HCT116 (cell line): ENCODE measurements at regions not wholly inside any gene's neighbourhood (a gene's known extent, or its start where the extent isn't known, plus 50 kb on each side); places are given as distances from the start of the nearest gene placed in this dataset.

ENCODE experiments used
- ATAC-seq: fragments of 200-7000 bp; cut with Tn5 transposase; 2 replicates; pipeline ENCODE4 v1.9.1; 2020; ENCODE audit warnings: mild to moderate bottlenecking, moderate library complexity
- BruUV-seq: library from RNA; stranded (reverse); fragments of 400-500 nt; replicated peaks from 2 replicates; lab custom pipeline; 2021; lab: Mats Ljungman, UMichigan
- CTCF ChIA-PET: fragments of 300-600 bp; sonication (Branson Sonifier 250); formaldehyde crosslinking; loops from one replicate; lab custom pipeline; 2021; ENCODE audit warnings: antibody characterized with exemption; lab: Charles Lee
- POLR2A ChIA-PET: fragments of 300-600, 350-600 bp; sonication (Branson Sonifier 250); formaldehyde crosslinking; loops from one replicate; lab custom pipeline; 2021; ENCODE audit warnings: antibody characterized with exemption; lab: Charles Lee
- RAD21 ChIA-PET, 2 experiments: fragments of 300-600 bp; sonication (Branson Sonifier 250); formaldehyde crosslinking; loops; one replicate each; lab custom pipeline; 2023; ENCODE audit warnings: low total read pairs in 2 of 2; ENCODE audit not compliant: uncharacterized antibody in 2 of 2, unreplicated experiment in 2 of 2, low non-redundant PET in 1 of 2; lab: Charles Lee
- DNase-seq: peaks from one replicate; pipeline ENCODE4 v3.0.0-alpha.2; 2010; ENCODE audit warnings: low read depth, low spot score
- H2AFZ ChIP-seq: fragments of 200-600 bp; shearing (Covaris generic), sonication (generic); 2 replicates; pipeline ENCODE4 v1.6.1; 2017; ENCODE audit warnings: low read depth, mixed run types, mixed read lengths, antibody characterized with exemption, low read length; ENCODE audit not compliant: poor library complexity, severe bottlenecking
- H3K27ac ChIP-seq: 2 replicates; pipeline ENCODE4 v1.5.1; 2012; ENCODE audit warnings: low read depth, low read length
- H3K27me3 ChIP-seq: fragments of 200-600 bp; sonication (generic); 2 replicates; pipeline ENCODE4 v1.6.1; 2016; ENCODE audit warnings: mixed run types, low read length, mixed read lengths; ENCODE audit not compliant: insufficient read depth
- H3K36me3 ChIP-seq, 2 experiments: fragments of 200-500 bp in 1 of 2; fragments of 200-600 bp in 1 of 2; sonication (Bioruptor generic) in 1 of 2; sonication (generic) in 1 of 2; 2 replicates each; pipeline versions ENCODE4 v1.5.1 to v1.6.1; 2014 to 2016; ENCODE audit warnings: low read length in 2 of 2, inconsistent platforms in 1 of 2, mixed read lengths in 1 of 2, mixed run types in 1 of 2; ENCODE audit not compliant: insufficient read depth in 2 of 2, control insufficient read depth in 1 of 2
- H3K4me1 ChIP-seq, 2 experiments: fragments of 200-600 bp in 1 of 2; sonication (generic) in 1 of 2; 2 replicates each; pipeline versions ENCODE4 v1.5.1 to v1.6.1; 2012 to 2017; ENCODE audit warnings: low read length in 2 of 2, inconsistent platforms in 1 of 2, mild to moderate bottlenecking in 1 of 2, mixed read lengths in 1 of 2, mixed run types in 1 of 2, moderate library complexity in 1 of 2; ENCODE audit not compliant: insufficient read depth in 2 of 2, control insufficient read depth in 1 of 2
- H3K4me2 ChIP-seq: fragments of 200-600 bp; sonication (generic); 2 replicates; pipeline ENCODE4 v1.6.1; 2017; ENCODE audit warnings: mixed run types, low read length, mixed read lengths
- H3K4me3 ChIP-seq, 2 experiments: fragments of 200-600 bp in 1 of 2; sonication (generic) in 1 of 2; replicated peaks in 1 of 2; 2 replicates each; pipeline ENCODE4 v1.5.1; 2011 to 2016; ENCODE audit warnings: low read length in 2 of 2, control low read depth in 1 of 2, low read depth in 1 of 2, mild to moderate bottlenecking in 1 of 2, mixed read lengths in 1 of 2, mixed run types in 1 of 2
- H3K79me2 ChIP-seq: fragments of 200-600 bp; sonication (generic); 2 replicates; pipeline ENCODE4 v1.6.1; 2017; ENCODE audit warnings: mild to moderate bottlenecking, mixed run types, low read length, moderate library complexity, mixed read lengths; ENCODE audit not compliant: insufficient read depth
- H3K9ac ChIP-seq: fragments of 200-600 bp; sonication (generic); 2 replicates; pipeline ENCODE4 v1.6.1; 2016; ENCODE audit warnings: low read length, mixed read lengths
- H3K9me2 ChIP-seq: fragments of 200-600 bp; sonication (generic), shearing (Covaris generic); 2 replicates; pipeline ENCODE4 v1.6.1; 2017; ENCODE audit warnings: mixed run types, mild to moderate bottlenecking, moderate library complexity; ENCODE audit not compliant: insufficient read depth
- H3K9me3 ChIP-seq, 2 experiments: fragments of 200-500 bp in 1 of 2; fragments of 200-600 bp in 1 of 2; sonication (Bioruptor generic) in 1 of 2; sonication (generic) in 1 of 2; 2 replicates each; pipeline ENCODE4 v1.6.1; 2014 to 2017; ENCODE audit warnings: low read length in 2 of 2, mixed read lengths in 2 of 2, inconsistent platforms in 1 of 2, low read depth in 1 of 2, mild to moderate bottlenecking in 1 of 2, mixed run types in 1 of 2, moderate library complexity in 1 of 2; ENCODE audit not compliant: control insufficient read depth in 1 of 2, insufficient read depth in 1 of 2
- H4K20me1 ChIP-seq: fragments of 200-600 bp; sonication (generic), shearing (Covaris generic); 2 replicates; pipeline ENCODE4 v1.6.1; 2017; ENCODE audit warnings: mixed run types, mild to moderate bottlenecking, moderate library complexity; ENCODE audit not compliant: insufficient read depth
- CTCF ChIP-seq, 3 experiments: fragments of 200-600 bp in 1 of 3; sonication (generic) in 1 of 3; IDR thresholded peaks in 2 of 3; conservative IDR thresholded peaks in 1 of 3; 2 replicates each; pipeline ENCODE4 v1.5.1; 2012 to 2017; ENCODE audit warnings: low read depth in 2 of 3, low read length in 2 of 3, antibody characterized with exemption in 1 of 3, borderline replicate concordance in 1 of 3, control low read depth in 1 of 3, mild to moderate bottlenecking in 1 of 3, mixed read lengths in 1 of 3, mixed run types in 1 of 3, moderate library complexity in 1 of 3; ENCODE audit not compliant: insufficient read depth in 1 of 3
- EZH2phosphoT487 ChIP-seq: fragments of 200-600 bp; IDR thresholded peaks from 2 replicates; pipeline ENCODE4 v1.6.1; 2018; ENCODE audit warnings: antibody characterized with exemption, borderline replicate concordance
- FOSL1 ChIP-seq: IDR thresholded peaks from 2 replicates; pipeline ENCODE4 v1.6.1; 2012; ENCODE audit warnings: low read depth
- MAX ChIP-seq: IDR thresholded peaks from 2 replicates; pipeline ENCODE4 v1.6.1; 2012
- POLR2A ChIP-seq: IDR thresholded peaks from 2 replicates; pipeline ENCODE4 v1.7.0; 2011; ENCODE audit warnings: borderline replicate concordance; ENCODE audit not compliant: insufficient read depth, insufficient read length; ENCODE audit errors: extremely low read depth
- POLR2AphosphoS5 ChIP-seq: IDR thresholded peaks from 2 replicates; pipeline ENCODE4 v1.6.1; 2011; ENCODE audit warnings: mild to moderate bottlenecking, low read depth, low read length, moderate library complexity
- REST ChIP-seq: IDR thresholded peaks from 2 replicates; pipeline ENCODE4 v1.6.1; 2012; ENCODE audit warnings: low read depth
- SIN3A ChIP-seq: IDR thresholded peaks from 2 replicates; pipeline ENCODE4 v1.6.1; 2012; ENCODE audit warnings: low read depth
- SP1 ChIP-seq: IDR thresholded peaks from 2 replicates; pipeline ENCODE4 v1.6.1; 2012; ENCODE audit warnings: low read depth
- SRF ChIP-seq: IDR thresholded peaks from 2 replicates; pipeline ENCODE4 v1.6.1; 2012; ENCODE audit warnings: low read depth
- TCF7L2 ChIP-seq: IDR thresholded peaks from 2 replicates; pipeline ENCODE4 v1.7.0; 2011; ENCODE audit warnings: borderline replicate concordance, inconsistent platforms; ENCODE audit not compliant: insufficient read depth, insufficient read length; ENCODE audit errors: extremely low read depth
- ZFX ChIP-seq: fragments of 450-650 bp; IDR thresholded peaks from 2 replicates; pipeline ENCODE4 v1.6.1; 2017
- ZNF274 ChIP-seq: fragments of 200-500 bp; sonication (Bioruptor generic); IDR thresholded peaks from 2 replicates; pipeline ENCODE4 v1.6.1; 2014; ENCODE audit warnings: mild to moderate bottlenecking, low read depth, low read length, inconsistent platforms
- intact Hi-C: fragments of 100-400 bp; cut with micrococcal nuclease; formaldehyde crosslinking; loops from 2 replicates; pipeline ENCODE4 v1.10.0; 2022

GRCh38 chr5:143583409-143583808 is 179.9 kb upstream of the NR3C1 start:
- ChIA-PET RAD21 (no interaction called here), POLR2A (no interaction called here), CTCF (no interaction called here)
- no peaks in the 10 kb centered on the region; the same call in 1 of the 2 replicates for H3K9me2 ChIP-seq
- no peak overlapping the region for H2AFZ ChIP-seq
- H3K27me3 ChIP-seq: no peaks in the 10 kb centered on the region
- no peaks in the 10 kb centered on the region for H3K79me2 ChIP-seq
- no peaks in the 10 kb centered on the region for H4K20me1 ChIP-seq
- no peak for DNase-seq
- no peak overlapping the region for H3K4me2 ChIP-seq
- H3K4me3 ChIP-seq: no peak overlapping the region
- intact Hi-C loops: no loop called here
- no peaks in the 10 kb centered on the region for H3K9me3 ChIP-seq
- no peak overlapping the region for H3K9ac ChIP-seq
- no peaks in the 10 kb centered on the region for H3K4me1 ChIP-seq
- no peak overlapping the region for H3K27ac ChIP-seq
- H3K36me3 ChIP-seq: no peaks in the 10 kb centered on the region
- TF ChIP-seq MAX (no peak), TCF7L2 (no peak)
- TF ChIP-seq, all 23 proteins: peak for 0
- no peak for ATAC-seq
- no TSS peak for BruUV-seq

- no peak overlapping the region for H3K4me3 ChIP-seq
- no peaks in the 10 kb centered on the region for H3K79me2 ChIP-seq
- POLR2A ChIA-PET: no interaction called here
- TF ChIP-seq POLR2A (no peak), FOSL1 (no peak), REST (no peak), ZFX (no peak), SRF (no peak), POLR2AphosphoS5 (no peak), CTCF (IDR thresholded peaks at IDR 0.05 in 2 of 3, conservative IDR thresholded peaks at IDR 0.05 in 1 of 3; ENCODE audit: borderline replicate concordance in 1 of 3, insufficient read depth in 1 of 3, low read depth in 2 of 3, low read length in 2 of 3) (no peak), SP1 (no peak), ZNF274 (no peak), SIN3A (no peak), EZH2phosphoT487 (no peak)
- intact Hi-C loops: no loop called here
- no peak for ATAC-seq
- no peak for DNase-seq
- H3K9me2 ChIP-seq: no peaks in the 10 kb centered on the region; the same call in 1 of the 2 replicates
- H3K27ac ChIP-seq: no peak overlapping the region
- no peaks in the 10 kb centered on the region for H3K9me3 ChIP-seq
- no peak overlapping the region for H3K9ac ChIP-seq
- H3K4me1 ChIP-seq: no peaks in the 10 kb centered on the region
- RAD21 ChIA-PET: no interaction called here
- no TSS peak for BruUV-seq
- no peaks in the 10 kb centered on the region for H4K20me1 ChIP-seq
- no peak overlapping the region for H2AFZ ChIP-seq
- no peaks in the 10 kb centered on the region for H3K36me3 ChIP-seq
- CTCF ChIA-PET: no interaction called here
- no peaks in the 10 kb centered on the region for H3K27me3 ChIP-seq
- H3K4me2 ChIP-seq: no peak overlapping the region
Measured at GRCh38 chr5:143582869-143583268, 179.4 kb upstream of the NR3C1 start.
